ENCODE measurements at regions not wholly inside any gene's neighbourhood (a gene's known extent, or its start where the extent isn't known, plus 50 kb on each side); places are given as distances from the start of the nearest gene placed in this dataset.

DNA sequence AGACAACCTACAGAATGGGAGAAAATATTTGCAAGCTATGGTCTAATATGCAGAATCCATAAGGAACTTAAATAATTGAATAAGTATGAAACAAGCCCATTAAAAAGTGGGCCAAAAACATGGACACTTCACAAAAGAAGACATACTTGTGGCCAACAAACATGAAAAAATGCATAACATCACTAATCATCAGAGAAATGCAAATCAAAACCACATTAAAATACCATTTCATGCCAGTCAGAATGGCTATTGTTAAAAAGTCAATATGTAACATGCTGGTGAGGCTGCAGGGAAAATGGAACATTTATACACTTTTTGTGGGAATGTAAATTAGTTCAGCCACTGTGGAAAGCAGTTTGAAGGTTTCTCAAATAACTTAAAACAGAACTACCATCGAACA lies 945.4 kb upstream of the FLRT2 start:
- TF ChIP-seq POLR2A (IDR thresholded peaks at IDR 0.05; ENCODE audit: low read length) (no peak), GATA1 (IDR thresholded peaks at IDR 0.05; ENCODE audit: low read depth, low read length) (no peak)

Data from erythroblast (primary cell).